ENCODE measurements at regions not wholly inside any gene's neighbourhood (a gene's known extent, or its start where the extent isn't known, plus 50 kb on each side); places are given as distances from the start of the nearest gene placed in this dataset.

DNA sequence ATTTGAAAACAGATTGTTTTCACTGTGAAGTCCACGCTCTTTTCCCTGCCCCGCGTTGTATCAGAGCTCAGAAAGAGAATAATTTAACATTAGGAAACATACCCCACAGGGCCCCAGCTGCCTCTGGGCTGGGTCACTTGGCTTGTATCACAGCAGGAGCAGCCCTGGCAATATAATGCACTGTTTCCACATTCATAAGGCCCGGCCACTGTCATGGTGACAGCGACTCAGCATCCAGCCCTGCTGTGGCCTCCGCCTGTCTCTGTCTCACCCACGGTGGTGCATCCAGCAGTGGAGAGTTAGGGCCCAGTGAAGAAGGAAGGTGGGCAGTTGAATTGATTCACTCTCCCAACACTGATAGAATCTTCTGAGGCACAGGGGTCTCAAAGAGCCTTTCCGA, 188.9 kb downstream of the NSG2 start:
- ATAC-seq = no peak
- Mint-ChIP-seq H3K4me3 (no peak overlapping the region), H3K27ac (no peak overlapping the region), H3K27me3 (peaks cover 3 to 15% of the 10 kb centered on the region in 2 donors), H3K4me1 (ENCODE audit: low read depth in 2 of 2) (no peaks in the 10 kb centered on the region), H3K9me3 (no peaks in the 10 kb centered on the region), H3K36me3 (no peaks in the 10 kb centered on the region)
- DNase-seq (ENCODE audit: low spot score) = no peak

DNA sequence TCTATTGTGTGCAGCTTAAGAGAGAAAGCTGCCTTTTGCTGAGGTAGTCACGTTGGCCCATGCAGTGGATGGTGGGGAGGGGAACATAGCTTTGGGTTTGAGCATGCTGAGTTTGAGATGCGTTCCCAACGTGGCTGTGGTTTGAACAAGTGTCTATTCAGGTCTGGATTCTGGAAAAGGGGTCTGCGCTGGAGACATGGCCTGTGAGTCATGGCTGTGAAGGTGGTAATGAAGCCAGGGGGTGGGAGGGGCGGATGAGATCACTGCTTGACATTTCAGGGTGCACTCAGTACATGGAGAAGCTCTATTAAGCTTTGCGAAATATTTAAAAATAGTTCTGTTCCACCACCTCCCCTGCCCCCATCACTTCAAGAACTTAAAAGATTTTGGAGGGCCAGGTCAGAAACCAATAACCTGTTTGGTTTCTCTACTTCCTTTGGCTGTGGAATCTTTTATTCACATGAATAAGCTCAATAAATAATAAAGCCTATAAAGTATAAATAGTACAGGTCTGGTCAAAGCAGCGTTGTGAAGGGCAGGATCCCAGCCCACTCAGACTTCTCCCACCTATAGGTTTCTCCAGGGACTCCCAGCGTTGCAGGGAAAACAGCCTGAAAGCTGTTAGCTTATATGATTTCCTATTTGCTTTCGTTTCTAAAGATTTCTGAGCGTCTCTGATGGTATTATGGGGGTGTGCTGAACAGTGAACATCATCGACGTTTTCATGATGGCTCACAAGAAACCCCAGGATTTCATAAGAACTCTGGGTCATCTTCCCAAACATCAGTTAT, 189.9 kb downstream of the NSG2 start:
- DNase-seq (ENCODE audit: low spot score) = no peak
- Mint-ChIP-seq H3K4me1 (ENCODE audit: low read depth in 2 of 2) (no peaks in the 10 kb centered on the region), H3K9me3 (no peaks in the 10 kb centered on the region), H3K27ac (no peak overlapping the region), H3K27me3 (peaks cover under 1 to 18% of the 10 kb centered on the region in 2 donors), H3K36me3 (no peaks in the 10 kb centered on the region), H3K4me3 (no peak overlapping the region)
- no peak for ATAC-seq

DNA sequence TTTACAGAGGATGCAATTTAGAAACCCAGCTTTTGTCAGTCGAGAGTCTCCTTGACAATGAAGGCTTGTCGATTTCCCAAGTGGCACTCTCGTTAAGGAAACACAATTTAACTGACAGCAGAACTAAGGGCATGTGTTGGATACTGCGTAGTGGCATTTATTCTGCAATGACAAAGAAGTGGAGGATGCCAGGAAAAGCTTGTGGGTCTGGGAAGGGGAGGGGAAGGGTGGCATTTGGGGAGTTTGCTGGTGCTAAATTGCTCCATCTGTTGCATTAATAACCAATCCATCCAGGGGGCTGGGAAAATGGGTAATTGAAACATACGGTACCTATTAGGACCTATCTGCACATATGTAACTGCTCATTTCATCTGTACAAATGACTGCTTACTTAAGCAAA, 190.6 kb downstream of the NSG2 start:
- no peak for ATAC-seq
- no peak overlapping the region for H3K27ac Mint-ChIP-seq
- H3K4me3 Mint-ChIP-seq = no peak overlapping the region
- no peaks in the 10 kb centered on the region for H3K4me1 Mint-ChIP-seq (ENCODE audit: low read depth in 2 of 2)
- no peaks in the 10 kb centered on the region for H3K9me3 Mint-ChIP-seq
- no peaks in the 10 kb centered on the region for H3K36me3 Mint-ChIP-seq
- DNase-seq (ENCODE audit: low spot score) = no peak
- H3K27me3 Mint-ChIP-seq = peaks cover 0 to 18% of the 10 kb centered on the region in 2 donors

DNA sequence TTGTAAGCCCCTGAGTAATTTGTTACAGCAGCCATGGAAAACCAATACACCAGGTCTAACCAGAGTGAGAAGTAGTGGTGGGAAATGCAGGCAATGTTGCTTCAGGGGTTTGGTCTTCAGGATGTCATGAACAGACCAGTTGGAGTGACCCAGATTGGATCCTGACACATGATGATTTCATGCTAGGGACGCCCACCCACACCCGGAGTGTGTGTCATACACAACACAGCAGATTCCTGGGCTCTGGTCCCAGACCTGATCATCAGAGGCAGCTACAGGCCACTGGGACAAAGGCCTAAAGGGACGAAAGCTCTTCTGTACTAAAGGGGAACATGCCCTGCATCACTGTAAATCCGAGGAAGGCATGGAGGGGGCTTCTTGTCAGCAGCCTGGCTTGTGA, 194.2 kb downstream of the NSG2 start:
- H3K36me3 Mint-ChIP-seq = no peaks in the 10 kb centered on the region
- H3K27ac Mint-ChIP-seq = no peak overlapping the region
- no peak overlapping the region for H3K4me3 Mint-ChIP-seq
- no peaks in the 10 kb centered on the region for H3K9me3 Mint-ChIP-seq
- peaks cover 0 to 13% of the 10 kb centered on the region in 2 donors for H3K27me3 Mint-ChIP-seq
- DNase-seq (ENCODE audit: low spot score) (no peak), ATAC-seq (no peak)
- no peaks in the 10 kb centered on the region for H3K4me1 Mint-ChIP-seq (ENCODE audit: low read depth in 2 of 2)

DNA sequence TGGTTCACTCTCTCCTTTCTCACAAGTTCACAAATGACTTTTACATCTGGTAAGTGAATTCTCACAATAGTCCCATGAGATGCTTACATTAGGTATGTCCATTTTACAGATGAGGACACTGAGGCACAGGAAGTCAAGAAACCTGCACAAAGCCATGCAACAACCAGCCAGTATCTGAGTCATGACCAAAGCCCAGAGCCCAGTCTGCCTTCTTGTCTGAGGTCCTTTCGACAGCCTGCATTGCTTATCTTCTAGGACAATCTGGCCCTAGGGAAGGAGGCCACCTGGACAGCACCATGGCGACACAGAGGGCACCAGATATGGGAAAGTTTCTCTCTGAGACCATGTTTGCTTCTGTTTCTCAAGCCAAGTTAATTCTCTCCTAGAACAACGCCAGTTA, 197.1 kb downstream of the NSG2 start:
- Mint-ChIP-seq H3K27ac (no peak overlapping the region), H3K4me3 (no peak overlapping the region), H3K36me3 (no peaks in the 10 kb centered on the region), H3K9me3 (no peaks in the 10 kb centered on the region), H3K27me3 (peaks cover 2 to 13% of the 10 kb centered on the region in 2 donors), H3K4me1 (ENCODE audit: low read depth in 2 of 2) (no peaks in the 10 kb centered on the region)
- ATAC-seq = no peak
- no peak for DNase-seq (ENCODE audit: low spot score)

DNA sequence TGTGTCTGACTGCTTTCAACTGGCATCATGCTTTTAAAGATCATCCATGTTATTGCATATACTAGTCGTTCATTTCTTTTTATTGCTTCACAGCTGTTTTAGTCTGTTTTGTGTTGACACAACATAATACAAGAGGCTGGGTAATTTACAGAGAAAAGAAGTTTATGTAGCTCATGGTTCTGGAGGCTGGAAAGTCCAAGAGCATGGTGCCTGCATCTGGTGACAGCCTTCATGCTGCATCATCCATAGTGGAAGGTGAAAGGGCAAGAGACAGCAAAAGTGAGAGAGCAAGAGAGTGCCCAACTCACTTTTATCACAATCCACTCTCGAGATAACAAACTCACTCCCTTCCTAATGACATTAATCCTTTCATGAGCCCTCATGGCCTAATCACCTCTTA, 198.4 kb downstream of the NSG2 start:
- H3K4me1 Mint-ChIP-seq (ENCODE audit: low read depth in 2 of 2) = no peaks in the 10 kb centered on the region
- ATAC-seq = no peak
- no peak overlapping the region for H3K27ac Mint-ChIP-seq
- H3K27me3 Mint-ChIP-seq = peaks cover 4 to 12% of the 10 kb centered on the region in 2 donors
- H3K9me3 Mint-ChIP-seq = no peaks in the 10 kb centered on the region
- DNase-seq (ENCODE audit: low spot score) = no peak
- H3K4me3 Mint-ChIP-seq = no peak overlapping the region
- peaks cover 4% of the 10 kb centered on the region for H3K36me3 Mint-ChIP-seq

DNA sequence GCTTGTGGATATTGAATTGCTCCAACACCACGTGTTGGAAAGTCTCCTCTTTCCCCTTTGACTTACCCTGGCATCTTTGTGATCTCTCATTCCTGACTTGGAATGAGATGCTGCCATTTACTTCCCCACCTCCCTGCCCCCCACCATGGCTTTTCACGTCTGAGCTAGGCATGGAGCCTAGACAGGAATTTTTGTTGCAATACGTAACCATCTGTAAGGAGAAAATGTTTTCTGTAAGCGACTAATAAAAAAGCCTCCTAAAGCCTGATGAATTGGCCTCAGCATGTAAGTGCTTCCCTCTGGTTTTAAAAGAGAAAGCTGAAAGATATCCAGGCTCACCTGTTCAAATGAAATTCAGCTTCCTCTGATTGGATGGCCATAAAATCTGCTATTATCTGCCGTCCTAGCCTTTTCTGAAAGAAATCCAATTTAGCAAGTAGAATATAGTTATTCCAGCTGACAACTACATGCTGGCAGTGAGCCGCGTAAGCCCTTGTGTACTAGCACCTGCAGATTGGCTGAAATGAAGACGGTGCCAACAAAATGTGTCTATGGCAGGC, 200.1 kb downstream of the NSG2 start:
- no peak overlapping the region for H3K4me3 Mint-ChIP-seq
- no peak for DNase-seq (ENCODE audit: low spot score)

DNA sequence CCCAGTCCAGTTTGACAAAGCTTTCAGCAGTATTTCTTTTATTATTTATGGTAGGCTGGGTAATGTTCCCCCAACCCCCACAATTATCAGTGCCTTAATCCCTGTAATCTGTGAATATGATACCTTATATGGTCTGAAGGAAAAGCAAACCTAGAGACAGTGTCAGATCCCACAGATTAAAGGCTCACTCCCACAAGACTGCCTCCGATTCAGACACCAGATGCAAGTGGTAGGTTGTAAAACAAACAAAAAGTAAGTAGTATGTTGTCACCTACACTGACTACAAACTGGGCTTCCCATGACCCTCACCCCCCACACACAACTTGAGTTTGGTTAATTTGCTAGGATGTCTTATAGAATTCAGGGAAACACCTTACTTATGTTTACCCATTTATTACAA, 201.2 kb downstream of the NSG2 start:
- no peak for ATAC-seq
- Mint-ChIP-seq H3K4me3 (no peak overlapping the region), H3K27ac (no peak overlapping the region), H3K27me3 (peaks cover 4 to 5% of the 10 kb centered on the region in 2 donors), H3K36me3 (peaks cover 4% of the 10 kb centered on the region), H3K4me1 (ENCODE audit: low read depth in 2 of 2) (no peaks in the 10 kb centered on the region), H3K9me3 (no peaks in the 10 kb centered on the region)
- DNase-seq (ENCODE audit: low spot score) = no peak

More for the DNA sequence above, 200.1 kb downstream of the NSG2 start:
- Mint-ChIP-seq H3K27ac (no peak overlapping the region), H3K36me3 (peaks cover 4% of the 10 kb centered on the region), H3K9me3 (no peaks in the 10 kb centered on the region), H3K4me1 (ENCODE audit: low read depth in 2 of 2) (no peaks in the 10 kb centered on the region), H3K27me3 (peaks cover 0 to 4% of the 10 kb centered on the region in 2 donors)
- no peak for ATAC-seq

DNA sequence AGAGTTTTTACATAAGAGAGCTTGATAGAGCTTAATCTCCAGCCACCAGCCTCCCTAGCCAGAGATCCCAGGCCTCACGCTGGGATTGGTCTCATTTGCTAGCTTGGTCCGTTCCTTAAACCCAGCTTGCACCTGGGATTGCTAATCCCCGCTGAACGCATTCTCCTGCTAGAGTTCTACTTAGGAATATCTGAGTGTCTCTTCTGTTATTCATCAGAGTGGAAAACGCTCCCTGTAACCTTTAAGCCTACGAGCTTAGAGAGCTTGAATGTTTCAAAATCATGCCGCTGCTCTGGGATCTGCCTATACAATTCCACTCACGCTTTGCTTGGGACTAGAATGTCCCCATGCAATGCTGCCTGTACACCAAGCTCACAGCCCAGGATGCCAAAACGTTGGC, 201.8 kb downstream of the NSG2 start:
- DNase-seq (ENCODE audit: low spot score) (no peak), ATAC-seq (no peak)
- Mint-ChIP-seq H3K4me3 (no peak overlapping the region), H3K4me1 (ENCODE audit: low read depth in 2 of 2) (no peaks in the 10 kb centered on the region), H3K36me3 (peaks cover 4% of the 10 kb centered on the region), H3K27me3 (peaks cover 4 to 5% of the 10 kb centered on the region in 2 donors), H3K27ac (no peak overlapping the region), H3K9me3 (no peaks in the 10 kb centered on the region)

DNA sequence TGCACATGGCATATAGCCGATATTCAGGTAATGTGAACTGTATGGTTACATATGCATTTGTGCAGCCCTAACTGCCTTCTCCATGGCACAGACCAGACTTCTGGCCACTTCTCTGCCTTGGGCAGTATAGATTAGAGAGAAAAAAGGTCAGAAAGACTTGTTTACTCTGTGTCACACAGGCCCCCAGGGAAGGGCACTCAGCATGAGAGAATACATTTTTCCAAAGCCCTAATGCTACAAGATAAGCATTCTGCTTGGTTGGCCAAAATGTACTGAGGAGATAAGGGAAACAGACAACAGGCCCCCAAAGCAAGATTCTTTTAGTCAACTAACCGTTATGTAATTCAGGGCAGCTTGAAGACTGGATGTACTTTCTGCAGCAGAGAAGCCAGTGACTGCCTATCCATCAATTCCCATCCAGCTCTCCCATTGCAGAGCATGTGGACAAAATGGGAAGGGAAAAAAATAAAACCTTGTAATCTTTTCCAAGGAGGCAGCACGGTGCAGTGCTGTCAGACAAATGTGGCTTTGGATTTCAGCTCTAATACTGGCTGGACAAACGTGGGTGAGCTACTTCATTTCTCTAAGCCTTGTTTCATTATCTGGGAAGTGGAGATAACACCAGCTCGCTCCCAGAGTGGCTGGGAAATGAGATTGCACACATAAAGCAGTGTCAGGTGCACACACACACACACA, 205.9 kb downstream of the NSG2 start:
- H3K27ac Mint-ChIP-seq = no peak overlapping the region
- DNase-seq (ENCODE audit: low spot score) = no peak
- no peak for ATAC-seq
- H3K4me3 Mint-ChIP-seq = no peak overlapping the region
- H3K27me3 Mint-ChIP-seq = peaks cover 4 to 13% of the 10 kb centered on the region in 2 donors
- H3K36me3 Mint-ChIP-seq = peaks cover 4% of the 10 kb centered on the region
- H3K9me3 Mint-ChIP-seq = no peaks in the 10 kb centered on the region
- no peaks in the 10 kb centered on the region for H3K4me1 Mint-ChIP-seq (ENCODE audit: low read depth in 2 of 2)

DNA sequence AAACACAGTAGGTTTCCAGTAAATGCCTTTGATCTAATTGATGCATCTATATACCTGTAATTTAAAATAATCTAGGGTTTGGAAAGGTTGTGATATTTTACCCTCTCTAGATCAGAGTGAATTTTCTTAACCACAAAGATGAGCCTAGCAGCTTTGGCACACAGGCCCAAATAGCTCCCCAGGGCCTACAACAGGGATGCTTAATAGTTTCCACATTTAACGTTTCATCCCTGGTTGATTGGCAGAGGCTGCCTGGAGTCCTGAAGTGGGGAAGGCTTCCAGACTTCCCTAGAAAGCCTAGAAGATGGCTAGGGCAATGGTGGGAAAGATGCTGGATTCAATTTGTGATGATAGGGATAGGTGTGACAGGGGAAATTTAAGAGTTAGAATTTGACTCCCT, 206.6 kb downstream of the NSG2 start:
- no peak for ATAC-seq
- no peaks in the 10 kb centered on the region for H3K4me1 Mint-ChIP-seq (ENCODE audit: low read depth in 2 of 2)

DNA sequence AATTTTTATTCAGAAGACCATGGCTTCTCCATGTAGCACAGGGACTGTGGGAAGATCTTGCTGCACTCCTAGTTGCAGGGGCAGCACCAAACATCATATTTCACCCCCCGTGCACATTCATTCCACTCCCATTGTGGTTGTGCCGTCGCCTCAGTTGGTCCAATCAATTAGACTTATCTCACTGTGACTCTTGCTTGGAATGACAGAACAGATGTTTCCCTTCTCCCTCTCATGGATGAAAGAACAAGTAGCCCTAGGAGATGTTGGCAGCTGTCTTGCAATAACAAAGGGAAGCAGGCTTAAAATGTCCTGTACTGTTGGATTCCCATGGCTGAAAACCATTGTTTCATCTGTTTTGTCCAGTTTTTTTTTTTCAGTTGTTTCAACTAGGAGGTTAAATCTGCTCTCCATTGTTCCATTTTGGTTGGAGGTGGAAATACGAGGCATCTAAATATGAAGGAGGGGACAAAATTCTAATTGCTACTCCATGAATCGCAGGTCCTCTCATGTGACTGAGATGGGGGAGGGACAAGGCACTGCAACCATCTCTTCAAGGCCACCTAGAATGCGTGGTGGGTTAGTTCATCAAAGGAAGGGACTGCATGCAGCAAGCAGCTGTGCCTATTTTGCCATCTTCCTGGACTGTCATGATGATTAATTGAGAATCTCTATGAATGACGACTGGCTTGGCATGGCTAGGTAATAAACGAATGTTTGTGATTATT, 214.4 kb downstream of the NSG2 start:
- DNase-seq (ENCODE audit: low spot score) (no peak), ATAC-seq (no peak)
- no peak overlapping the region for H3K4me3 Mint-ChIP-seq
- H3K4me1 Mint-ChIP-seq (ENCODE audit: low read depth in 2 of 2) = no peaks in the 10 kb centered on the region
- H3K9me3 Mint-ChIP-seq = peaks cover 8% of the 10 kb centered on the region
- peaks cover 5 to 48% of the 10 kb centered on the region in 2 donors for H3K27me3 Mint-ChIP-seq
- H3K27ac Mint-ChIP-seq = no peak overlapping the region
- no peaks in the 10 kb centered on the region for H3K36me3 Mint-ChIP-seq

More for the DNA sequence above, 206.6 kb downstream of the NSG2 start:
- H3K4me3 Mint-ChIP-seq = no peak overlapping the region
- no peaks in the 10 kb centered on the region for H3K9me3 Mint-ChIP-seq
- DNase-seq (ENCODE audit: low spot score) = no peak
- H3K27me3 Mint-ChIP-seq = peaks cover 4 to 16% of the 10 kb centered on the region in 2 donors
- no peak overlapping the region for H3K27ac Mint-ChIP-seq
- peaks cover 4% of the 10 kb centered on the region for H3K36me3 Mint-ChIP-seq

DNA sequence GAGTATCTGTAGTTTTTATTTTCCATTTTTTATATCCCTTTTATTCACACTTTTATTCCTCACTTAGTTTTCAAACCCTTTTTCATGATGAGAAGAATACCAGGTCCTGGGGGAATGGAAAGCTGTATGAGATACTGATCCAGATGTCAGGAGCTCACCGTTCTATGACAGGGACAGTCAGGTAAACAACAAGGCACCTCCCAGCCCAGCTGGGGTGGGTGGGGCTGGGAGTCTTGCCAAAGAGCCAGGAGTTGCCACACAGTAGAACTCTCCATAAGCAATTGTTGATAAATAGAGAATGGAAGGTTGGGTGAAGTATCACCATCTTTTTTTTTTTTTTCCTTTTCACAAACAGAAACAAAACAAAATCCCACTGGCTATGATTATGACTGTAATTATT, 225.8 kb downstream of the NSG2 start:
- H3K9me3 Mint-ChIP-seq = no peaks in the 10 kb centered on the region
- no peaks in the 10 kb centered on the region for H3K36me3 Mint-ChIP-seq
- peaks cover 0 to 22% of the 10 kb centered on the region in 2 donors for H3K27me3 Mint-ChIP-seq
- DNase-seq (ENCODE audit: low spot score) = no peak
- H3K4me3 Mint-ChIP-seq = no peak overlapping the region
- ATAC-seq = no peak
- no peak overlapping the region for H3K27ac Mint-ChIP-seq
- no peaks in the 10 kb centered on the region for H3K4me1 Mint-ChIP-seq (ENCODE audit: low read depth in 2 of 2)

DNA sequence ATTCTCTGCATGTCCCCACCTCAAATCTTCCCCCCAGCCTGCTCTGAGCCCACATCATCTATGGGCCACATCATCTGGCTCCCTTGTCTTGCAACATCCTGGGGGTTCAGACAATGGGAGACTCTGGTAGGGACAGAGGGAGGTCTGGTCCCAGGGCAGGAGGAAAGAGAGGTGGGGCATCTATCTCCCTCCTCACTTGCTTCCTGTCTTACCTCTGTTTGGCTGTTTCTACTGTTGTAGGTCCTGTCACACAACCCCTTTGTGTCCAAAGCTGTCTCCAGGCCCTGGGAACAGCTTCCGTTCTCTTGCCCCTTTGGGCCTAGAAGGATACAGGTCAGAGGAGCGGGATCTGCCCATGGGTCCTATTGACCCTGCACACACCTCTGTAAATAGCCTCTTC, 227.2 kb downstream of the NSG2 start:
- Mint-ChIP-seq H3K9me3 (no peaks in the 10 kb centered on the region), H3K27me3 (peaks cover 0 to 22% of the 10 kb centered on the region in 2 donors), H3K4me3 (no peak overlapping the region), H3K36me3 (no peaks in the 10 kb centered on the region), H3K4me1 (ENCODE audit: low read depth in 2 of 2) (no peaks in the 10 kb centered on the region), H3K27ac (no peak overlapping the region)
- no peak for DNase-seq (ENCODE audit: low spot score)
- peak in 1 of 2 donors; percentile 11 for ATAC-seq
